Stromal cell of bone marrow (primary cell): ENCODE measurements at regions not wholly inside any gene's neighbourhood (a gene's known extent, or its start where the extent isn't known, plus 50 kb on each side); places are given as distances from the start of the nearest gene placed in this dataset.
"Not testable (repeated sequence)": the region's sequence is repeated elsewhere in the genome, so short reads cannot be mapped to it uniquely, and the experiment has no call there.

Experiments
- DNase-seq: peaks from one replicate; pipeline ENCODE4 v3.0.0-alpha.2; 2012; ENCODE audit warnings: low read depth

- no peak for DNase-seq
Observed at GRCh38 chr5:56382896-56383295, 149.8 kb upstream of the ANKRD55 start.

- DNase-seq, result no peak
Observed at GRCh38 chr5:56377573-56377972, 144.4 kb upstream of the ANKRD55 start.

GRCh38 chr5:56376128-56376527, 143.0 kb upstream of the ANKRD55 start:
- no peak for DNase-seq

- DNase-seq, result no peak
Observed at GRCh38 chr5:56375011-56375410, 141.9 kb upstream of the ANKRD55 start.

GRCh38 chr5:56372491-56372890, 139.4 kb upstream of the ANKRD55 start:
- DNase-seq, result not testable (repeated sequence)

- DNase-seq, result no peak
Observed at GRCh38 chr5:56369361-56369811, 136.3 kb upstream of the ANKRD55 start.

- DNase-seq, result no peak
Observed at GRCh38 chr5:56367748-56368147, 134.6 kb upstream of the ANKRD55 start.

- no peak for DNase-seq
Observed at GRCh38 chr5:56366986-56367385, 133.9 kb upstream of the ANKRD55 start.

GRCh38 chr5:56361398-56361797, 128.3 kb upstream of the ANKRD55 start:
- no peak for DNase-seq

GRCh38 chr5:56360816-56361215, 127.7 kb upstream of the ANKRD55 start:
- DNase-seq, result no peak

- no peak for DNase-seq
Observed at GRCh38 chr5:56359809-56360685, 126.9 kb upstream of the ANKRD55 start.

GRCh38 chr5:56358703-56359681, 125.9 kb upstream of the ANKRD55 start:
- DNase-seq, result no peak

GRCh38 chr5:56358046-56358445, 124.9 kb upstream of the ANKRD55 start:
- DNase-seq, result no peak

GRCh38 chr5:56357426-56357825, 124.3 kb upstream of the ANKRD55 start:
- no peak for DNase-seq

GRCh38 chr5:56356836-56357160, 123.7 kb upstream of the ANKRD55 start:
- no peak for DNase-seq

- no peak for DNase-seq
Observed at GRCh38 chr5:56356121-56356835, 123.1 kb upstream of the ANKRD55 start.

- DNase-seq, result no peak
Observed at GRCh38 chr5:56354836-56355235, 121.7 kb upstream of the ANKRD55 start.

- no peak for DNase-seq
Observed at GRCh38 chr5:56352808-56353590, 119.9 kb upstream of the ANKRD55 start.

GRCh38 chr5:56350597-56351170, 117.6 kb upstream of the ANKRD55 start:
- DNase-seq, result peak; percentile 73

- DNase-seq, result no peak
Observed at GRCh38 chr5:56350011-56350596, 117.0 kb upstream of the ANKRD55 start.

- DNase-seq, result no peak
Observed at GRCh38 chr5:56349461-56349860, 116.3 kb upstream of the ANKRD55 start.
